Neuron (in vitro differentiated cells): ENCODE measurements at regions not wholly inside any gene's neighbourhood (a gene's known extent, or its start where the extent isn't known, plus 50 kb on each side); places are given as distances from the start of the nearest gene placed in this dataset.

Source experiments
- H2AFZ ChIP-seq: one replicate; pipeline ENCODE4 v1.6.1; 2013; ENCODE audit warnings: low read depth, mild to moderate bottlenecking, inconsistent platforms, low read length, moderate library complexity
- H3K27me3 ChIP-seq: one replicate; pipeline ENCODE4 v1.6.1; 2013; ENCODE audit warnings: low read length; ENCODE audit not compliant: insufficient read depth
- H3K36me3 ChIP-seq: one replicate; pipeline ENCODE4 v1.6.1; 2013; ENCODE audit warnings: low read length; ENCODE audit not compliant: insufficient read depth
- H3K4me1 ChIP-seq: one replicate; pipeline ENCODE4 v1.6.1; 2013; ENCODE audit warnings: low read length; ENCODE audit not compliant: insufficient read depth
- H3K4me3 ChIP-seq: 2 replicates; pipeline ENCODE4 v1.5.1; 2013; ENCODE audit warnings: mild to moderate bottlenecking, low read length, moderate library complexity
- H3K9me3 ChIP-seq: one replicate; pipeline ENCODE4 v1.6.1; 2013; ENCODE audit warnings: low read length

DNA sequence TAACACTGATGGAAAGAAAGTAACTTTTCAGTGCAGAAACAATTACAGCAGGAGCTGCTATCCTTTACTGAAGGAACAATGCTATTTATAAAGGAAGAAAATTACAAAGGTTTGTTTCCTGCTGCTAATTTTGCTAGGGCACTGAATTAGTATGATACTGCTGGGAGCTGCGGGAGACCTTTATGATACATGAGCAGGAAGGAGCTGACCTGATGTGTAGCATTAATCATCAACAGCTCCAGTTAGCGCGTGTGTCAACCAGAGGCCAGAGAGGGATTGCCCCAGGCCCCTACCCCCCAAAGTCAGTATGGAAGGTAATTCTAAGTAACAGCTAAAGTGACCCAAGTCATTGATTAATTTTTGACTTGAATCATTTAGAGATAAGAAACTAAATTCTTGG, 728.9 kb downstream of the PCDH18 start:
- Histone ChIP-seq H2AFZ (no peak overlapping the region), H3K4me1 (peaks cover 8% of the 10 kb centered on the region), H3K4me3 (no peak overlapping the region), H3K9me3 (no peaks in the 10 kb centered on the region), H3K36me3 (no peaks in the 10 kb centered on the region), H3K27me3 (no peaks in the 10 kb centered on the region)

GRCh38 chr4:136800248-136800647, 732.0 kb downstream of the PCDH18 start:
- H3K4me1 ChIP-seq = peaks cover 8% of the 10 kb centered on the region
- no peaks in the 10 kb centered on the region for H3K27me3 ChIP-seq
- H3K36me3 ChIP-seq = no peaks in the 10 kb centered on the region
- no peak overlapping the region for H2AFZ ChIP-seq
- no peaks in the 10 kb centered on the region for H3K9me3 ChIP-seq
- no peak overlapping the region for H3K4me3 ChIP-seq

DNA sequence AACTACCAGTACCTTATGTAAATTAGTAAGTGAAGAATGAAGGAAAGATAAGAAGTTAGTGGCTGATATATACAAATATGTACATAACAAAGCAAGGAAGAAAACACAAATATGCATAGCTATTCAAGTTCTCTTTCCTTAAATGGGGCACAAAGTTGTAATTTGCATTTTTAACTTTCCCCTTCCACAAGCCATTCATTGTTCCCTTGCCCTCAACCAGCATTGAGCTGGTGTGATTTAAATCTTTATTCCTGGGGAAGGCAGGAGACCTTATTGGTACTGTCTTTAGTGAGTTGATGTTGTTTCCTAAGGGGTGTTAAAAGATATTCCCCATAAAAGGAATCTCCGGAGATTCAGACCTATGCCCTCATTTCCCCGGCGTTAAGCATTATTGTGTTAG, 735.3 kb downstream of the PCDH18 start:
- Histone ChIP-seq H2AFZ (no peak overlapping the region), H3K9me3 (no peaks in the 10 kb centered on the region), H3K27me3 (no peaks in the 10 kb centered on the region), H3K36me3 (no peaks in the 10 kb centered on the region), H3K4me1 (no peaks in the 10 kb centered on the region), H3K4me3 (no peak overlapping the region)

- Histone ChIP-seq H3K9me3 (no peaks in the 10 kb centered on the region), H3K27me3 (no peaks in the 10 kb centered on the region), H2AFZ (no peak overlapping the region), H3K4me3 (no peak overlapping the region), H3K4me1 (no peaks in the 10 kb centered on the region), H3K36me3 (no peaks in the 10 kb centered on the region)
These were observed 738.4 kb downstream of the PCDH18 start for GRCh38 chr4:136793848-136794247.

- H3K4me3 ChIP-seq = no peak overlapping the region
- H3K9me3 ChIP-seq = no peaks in the 10 kb centered on the region
- no peaks in the 10 kb centered on the region for H3K4me1 ChIP-seq
- H2AFZ ChIP-seq = no peak overlapping the region
- H3K27me3 ChIP-seq = no peaks in the 10 kb centered on the region
- H3K36me3 ChIP-seq = no peaks in the 10 kb centered on the region
These were observed 748.0 kb downstream of the PCDH18 start for GRCh38 chr4:136784326-136784725.

GRCh38 chr4:136769717-136770116, 762.6 kb downstream of the PCDH18 start:
- Histone ChIP-seq H3K4me1 (peaks cover 16% of the 10 kb centered on the region), H3K36me3 (no peaks in the 10 kb centered on the region), H3K27me3 (no peaks in the 10 kb centered on the region), H3K4me3 (no peak overlapping the region), H3K9me3 (no peaks in the 10 kb centered on the region), H2AFZ (no peak overlapping the region)

GRCh38 chr4:136768925-136769275, 763.4 kb downstream of the PCDH18 start:
- H3K27me3 ChIP-seq = no peaks in the 10 kb centered on the region
- H2AFZ ChIP-seq = no peak overlapping the region
- no peaks in the 10 kb centered on the region for H3K36me3 ChIP-seq
- no peaks in the 10 kb centered on the region for H3K9me3 ChIP-seq
- H3K4me3 ChIP-seq = no peak overlapping the region
- H3K4me1 ChIP-seq = peaks cover 16% of the 10 kb centered on the region

- no peak overlapping the region for H2AFZ ChIP-seq
- no peaks in the 10 kb centered on the region for H3K36me3 ChIP-seq
- H3K4me1 ChIP-seq = peaks cover 16% of the 10 kb centered on the region
- H3K4me3 ChIP-seq = no peak overlapping the region
- no peaks in the 10 kb centered on the region for H3K27me3 ChIP-seq
- H3K9me3 ChIP-seq = no peaks in the 10 kb centered on the region
These were observed 763.9 kb downstream of the PCDH18 start for GRCh38 chr4:136768213-136768924.

DNA sequence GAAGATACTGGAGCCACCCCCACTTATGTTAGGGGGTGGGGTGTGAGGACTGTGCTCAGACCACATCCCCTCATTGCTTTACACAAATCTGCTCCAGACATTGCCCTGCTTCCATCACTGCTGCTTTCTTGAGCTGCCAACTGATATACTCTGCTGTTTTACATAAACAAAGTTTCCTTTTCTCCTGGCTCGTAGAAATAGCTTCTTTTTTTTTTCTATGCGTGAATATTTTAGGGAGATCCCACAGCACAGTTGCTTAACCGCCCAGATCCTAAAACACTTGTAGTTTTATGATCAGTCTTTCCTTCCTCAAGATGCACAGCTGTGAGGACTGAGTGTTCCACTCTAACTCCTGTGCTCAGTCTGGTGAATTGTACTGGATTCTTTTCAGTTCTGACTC, 768.4 kb downstream of the PCDH18 start:
- Histone ChIP-seq H3K27me3 (no peaks in the 10 kb centered on the region), H2AFZ (no peak overlapping the region)

DNA sequence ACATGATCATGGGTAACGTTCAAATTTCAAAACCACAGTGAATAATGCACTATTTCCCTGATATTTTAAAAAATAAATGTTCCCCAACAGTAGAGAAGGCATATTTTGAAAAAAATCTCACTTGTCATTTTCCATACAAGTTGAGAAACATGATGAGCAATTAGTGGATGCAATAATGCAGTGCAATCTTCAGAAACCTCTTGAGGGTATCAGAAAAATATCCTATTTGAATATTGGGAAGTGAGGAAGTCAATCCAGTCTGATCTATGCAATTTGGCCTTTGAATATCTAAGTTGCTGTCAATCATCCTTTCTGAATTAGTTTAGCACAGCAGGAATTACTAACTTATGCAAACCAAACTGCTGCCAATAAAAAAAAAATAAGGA, 776.8 kb downstream of the PCDH18 start:
- Histone ChIP-seq H3K4me1 (peaks cover 17% of the 10 kb centered on the region), H3K36me3 (no peaks in the 10 kb centered on the region), H3K4me3 (no peak overlapping the region), H3K27me3 (no peaks in the 10 kb centered on the region), H2AFZ (no peak overlapping the region), H3K9me3 (no peaks in the 10 kb centered on the region)

More for the DNA sequence above, 768.4 kb downstream of the PCDH18 start:
- H3K36me3 ChIP-seq = no peaks in the 10 kb centered on the region
- H3K4me3 ChIP-seq = no peak overlapping the region
- peaks cover 8% of the 10 kb centered on the region for H3K4me1 ChIP-seq
- no peaks in the 10 kb centered on the region for H3K9me3 ChIP-seq

DNA sequence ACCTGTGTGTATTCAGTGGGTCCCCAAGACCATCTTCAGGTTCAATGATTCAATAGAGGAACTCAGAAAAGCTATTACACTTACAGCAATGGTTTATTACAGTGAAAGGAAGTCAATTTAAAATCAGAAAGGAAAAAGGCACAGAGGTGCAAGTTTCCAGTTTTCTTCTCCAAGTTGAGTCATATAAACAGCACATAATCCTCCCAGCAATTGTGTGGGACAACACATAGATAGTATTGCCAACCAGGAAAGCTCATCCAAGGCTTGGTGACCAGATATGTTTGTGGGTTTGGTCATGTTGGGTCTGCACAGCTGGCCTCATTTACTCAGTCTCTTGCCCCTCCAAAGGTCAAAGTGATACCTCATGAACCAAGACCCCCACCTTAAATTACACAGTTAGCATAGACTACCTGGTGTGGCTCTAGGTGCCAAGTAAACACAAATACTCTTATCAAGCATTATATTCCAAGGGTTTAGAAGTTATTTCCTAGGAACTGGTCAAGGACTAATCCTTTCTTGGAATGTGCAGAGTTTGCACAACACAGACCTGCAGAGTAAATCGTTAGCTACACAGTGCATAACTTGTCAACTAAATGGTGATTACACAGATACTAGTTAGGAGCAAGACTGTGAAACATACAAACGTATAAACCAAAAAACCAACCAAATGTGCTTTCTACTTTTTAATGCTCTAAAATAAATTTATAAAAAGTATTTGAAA, 777.3 kb downstream of the PCDH18 start:
- H3K4me3 ChIP-seq = no peak overlapping the region
- H2AFZ ChIP-seq = no peak overlapping the region
- H3K9me3 ChIP-seq = no peaks in the 10 kb centered on the region
- H3K4me1 ChIP-seq = peaks cover 17% of the 10 kb centered on the region
- no peaks in the 10 kb centered on the region for H3K36me3 ChIP-seq
- no peaks in the 10 kb centered on the region for H3K27me3 ChIP-seq

DNA sequence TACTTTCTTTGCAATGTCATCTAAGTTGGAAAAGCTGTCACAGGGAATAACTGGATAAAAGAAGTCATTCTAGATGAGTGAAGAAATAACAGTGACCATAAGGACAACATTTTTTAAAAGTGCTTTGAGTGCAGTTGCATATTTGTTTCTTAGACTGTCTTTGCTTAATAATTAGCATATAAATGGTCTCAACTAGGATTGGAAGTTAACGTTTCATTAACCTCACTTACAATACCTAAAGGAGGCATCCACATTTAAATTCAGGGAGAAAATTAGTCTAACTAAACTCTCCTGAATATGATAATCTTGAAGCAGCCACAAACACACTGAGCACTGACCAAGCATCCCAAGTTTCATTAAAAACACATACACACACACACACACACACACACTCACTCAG, 780.7 kb downstream of the PCDH18 start:
- H2AFZ ChIP-seq = peak overlapping the region; percentile 16
- no peaks in the 10 kb centered on the region for H3K27me3 ChIP-seq
- no peak overlapping the region for H3K4me3 ChIP-seq
- peaks cover 1% of the 10 kb centered on the region for H3K9me3 ChIP-seq
- H3K36me3 ChIP-seq = no peaks in the 10 kb centered on the region
- peaks cover 11% of the 10 kb centered on the region for H3K4me1 ChIP-seq

- Histone ChIP-seq H2AFZ (no peak overlapping the region), H3K4me1 (peaks cover 11% of the 10 kb centered on the region), H3K9me3 (peaks cover 1% of the 10 kb centered on the region), H3K36me3 (no peaks in the 10 kb centered on the region), H3K4me3 (no peak overlapping the region), H3K27me3 (no peaks in the 10 kb centered on the region)
These were observed 781.4 kb downstream of the PCDH18 start for GRCh38 chr4:136750897-136751296.

DNA sequence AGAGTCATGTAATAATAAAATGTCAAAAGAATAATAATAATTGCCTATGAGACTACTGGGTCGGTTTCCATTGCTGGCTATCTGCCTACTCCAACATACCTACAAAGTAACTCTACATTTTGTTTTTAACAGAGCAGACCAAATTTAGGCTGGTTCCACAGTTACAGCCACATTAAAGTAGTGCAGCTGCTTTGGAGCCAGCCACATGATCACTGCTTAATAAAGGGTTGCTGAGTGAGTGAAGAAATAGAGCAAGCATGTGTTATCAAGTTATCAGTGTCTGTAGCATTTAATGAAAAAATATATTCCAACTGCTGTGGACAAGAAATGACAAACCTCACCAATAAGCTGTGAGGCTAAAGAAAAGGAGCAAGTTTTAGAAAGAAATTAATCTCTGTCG, 782.3 kb downstream of the PCDH18 start:
- no peak overlapping the region for H2AFZ ChIP-seq
- H3K4me1 ChIP-seq = peaks cover 7% of the 10 kb centered on the region
- no peaks in the 10 kb centered on the region for H3K36me3 ChIP-seq

More for the DNA sequence above, 782.3 kb downstream of the PCDH18 start:
- peaks cover 1% of the 10 kb centered on the region for H3K9me3 ChIP-seq
- no peaks in the 10 kb centered on the region for H3K27me3 ChIP-seq
- no peak overlapping the region for H3K4me3 ChIP-seq
